GM13976 (cell line): ENCODE measurements at regions not wholly inside any gene's neighbourhood (a gene's known extent, or its start where the extent isn't known, plus 50 kb on each side); places are given as distances from the start of the nearest gene placed in this dataset.

Source experiments
- DNase-seq: peaks from one replicate; pipeline ENCODE4 v3.0.0; 2012; ENCODE audit warnings: low spot score
- CTCF ChIP-seq: IDR thresholded peaks from 2 replicates; pipeline ENCODE4 v1.5.1; 2012; ENCODE audit warnings: borderline replicate concordance, mild to moderate bottlenecking; ENCODE audit not compliant: insufficient read depth; ENCODE audit errors: extremely low read depth, missing control alignments, control extremely low read depth
- in situ Hi-C: fragments of 300-500 bp; cut with MboI; formaldehyde crosslinking; loops from one replicate; pipeline ENCODE4 v1.12.0; 2022; ENCODE audit warnings: low sequenced_read_pairs, mixed read lengths, inconsistent platforms; ENCODE audit not compliant: unreplicated experiment

GRCh38 chr5:153863951-153864350, 174.8 kb downstream of the FAM114A2 start:
- no peak for DNase-seq
- in situ Hi-C loops = no loop called here
- TF ChIP-seq CTCF = no peak
